ENCODE measurements at regions not wholly inside any gene's neighbourhood (a gene's known extent, or its start where the extent isn't known, plus 50 kb on each side); places are given as distances from the start of the nearest gene placed in this dataset.
"Not testable (repeated sequence)": the region's sequence is repeated elsewhere in the genome, so short reads cannot be mapped to it uniquely, and the experiment has no call there.

- DNase-seq, result no peak
Observed at GRCh38 chr21:28699186-28699585, 293.5 kb downstream of the LTN1 start.

DNA sequence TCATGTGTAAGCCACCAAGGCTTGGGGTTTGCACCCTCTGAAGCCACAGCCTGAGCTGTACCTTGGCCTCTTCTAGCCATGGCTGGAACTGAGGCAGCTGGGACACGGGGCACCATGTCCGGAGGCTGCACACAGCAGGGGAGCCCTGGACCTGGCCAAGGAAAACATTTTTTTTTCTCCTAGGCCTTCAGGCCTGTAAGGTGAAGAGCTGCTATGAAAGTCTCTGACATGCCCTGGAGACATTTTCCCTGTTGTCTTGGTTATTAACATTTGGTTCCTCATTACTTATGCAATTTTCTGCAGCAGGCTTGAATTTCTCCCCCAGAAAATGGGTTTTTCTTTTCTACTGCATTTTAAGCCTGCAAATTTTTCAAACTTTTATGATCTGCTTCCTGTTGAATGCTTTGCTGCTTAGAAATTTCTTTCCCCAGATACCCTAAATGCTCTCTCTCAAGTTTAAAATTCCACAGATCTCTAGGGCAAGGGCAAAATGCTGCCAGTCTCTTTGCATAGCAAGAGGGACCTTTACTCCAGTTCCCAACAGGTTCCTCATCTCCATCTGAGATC is 295.8 kb downstream of the LTN1 start:
- DNase-seq, result no peak

GRCh38 chr21:28693476-28693875 is 299.2 kb downstream of the LTN1 start:
- DNase-seq, result no peak

DNA sequence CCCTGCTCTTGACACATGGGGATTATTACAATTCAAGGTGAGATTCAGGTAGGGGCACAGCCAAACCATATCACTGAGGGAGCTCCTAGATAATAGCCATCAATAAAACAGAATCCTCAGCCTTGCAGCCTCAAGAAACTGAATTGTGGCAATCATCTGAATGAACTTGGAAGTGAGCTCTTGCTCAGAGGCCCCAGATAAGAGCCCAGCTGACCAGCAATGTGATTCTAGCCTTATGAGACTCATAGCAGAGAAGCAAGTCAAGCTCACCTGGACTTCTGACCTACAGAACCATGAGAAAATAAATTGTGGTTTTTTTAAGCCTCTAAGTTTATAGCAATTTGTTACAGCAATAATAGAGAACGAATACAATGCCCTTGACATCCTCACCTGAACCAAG is 302.5 kb downstream of the LTN1 start:
- no peak for DNase-seq

DNA sequence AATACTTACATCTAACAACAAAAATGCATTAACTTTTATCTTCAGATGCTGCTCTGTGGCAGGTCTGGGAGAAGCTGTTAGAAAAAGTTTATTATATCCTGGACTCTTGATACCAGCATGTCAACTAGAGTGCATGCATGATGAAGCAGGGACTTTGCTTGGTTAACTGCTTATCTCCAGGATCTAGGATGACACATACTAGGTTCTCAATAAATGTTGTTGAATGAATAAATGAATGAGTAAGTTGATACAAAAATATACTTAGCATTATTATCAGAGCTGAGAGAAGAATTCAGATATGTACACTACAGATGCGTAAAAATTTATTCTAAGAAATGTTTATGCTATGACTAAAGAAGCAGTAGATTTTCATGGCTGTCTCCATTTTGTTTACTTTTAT is 304.3 kb downstream of the LTN1 start:
- DNase-seq, result no peak

DNA sequence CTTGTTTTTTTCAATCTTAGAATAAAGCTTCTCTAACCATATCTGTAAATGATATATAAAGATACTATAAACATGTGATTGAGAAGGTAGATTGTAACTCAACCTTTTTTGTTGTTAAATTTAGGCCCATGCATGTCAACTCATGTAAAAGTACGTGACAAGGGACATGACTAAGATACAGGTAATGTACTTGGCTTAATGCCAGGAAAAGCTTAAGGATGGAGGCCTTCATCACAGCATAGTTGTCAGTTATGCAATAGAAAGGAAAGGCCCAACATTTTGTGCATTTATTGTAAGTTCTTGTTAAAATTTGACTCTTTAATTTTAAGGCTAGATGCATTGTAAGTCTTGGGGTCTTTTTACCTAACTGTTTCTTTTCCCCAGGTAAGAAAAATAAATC is 305.1 kb downstream of the LTN1 start:
- DNase-seq, result no peak

GRCh38 chr21:28683982-28684752 is 308.5 kb downstream of the LTN1 start:
- DNase-seq, result no peak

- DNase-seq, result not testable (repeated sequence)
Observed at GRCh38 chr21:28682884-28683283, 309.8 kb downstream of the LTN1 start.

- DNase-seq, result not testable (repeated sequence)
Observed at GRCh38 chr21:28677096-28677495, 315.6 kb downstream of the LTN1 start.

- no peak for DNase-seq
Observed at GRCh38 chr21:28675331-28676041, 317.2 kb downstream of the LTN1 start.

DNA sequence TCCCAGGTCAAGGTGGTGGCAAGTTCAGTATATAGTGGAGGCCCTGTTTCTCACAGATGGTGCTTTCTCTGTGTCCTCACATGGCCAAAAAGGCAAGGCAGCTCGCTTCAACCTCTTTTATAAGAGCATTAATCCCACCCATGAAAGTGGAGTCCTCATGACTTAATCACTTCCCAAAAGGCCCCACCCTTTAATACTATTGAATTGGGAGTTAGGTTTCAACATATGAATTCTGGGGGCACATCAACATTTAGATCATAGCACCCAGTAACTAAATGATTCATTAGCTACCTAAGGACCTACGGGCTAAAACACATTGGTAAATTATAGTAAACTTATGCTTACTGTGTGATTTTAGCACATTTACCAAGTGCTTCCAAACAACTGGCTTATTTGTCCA is 317.9 kb downstream of the LTN1 start:
- DNase-seq, result no peak

- no peak for DNase-seq
Observed at GRCh38 chr21:28671549-28672195, 321.0 kb downstream of the LTN1 start.

DNA sequence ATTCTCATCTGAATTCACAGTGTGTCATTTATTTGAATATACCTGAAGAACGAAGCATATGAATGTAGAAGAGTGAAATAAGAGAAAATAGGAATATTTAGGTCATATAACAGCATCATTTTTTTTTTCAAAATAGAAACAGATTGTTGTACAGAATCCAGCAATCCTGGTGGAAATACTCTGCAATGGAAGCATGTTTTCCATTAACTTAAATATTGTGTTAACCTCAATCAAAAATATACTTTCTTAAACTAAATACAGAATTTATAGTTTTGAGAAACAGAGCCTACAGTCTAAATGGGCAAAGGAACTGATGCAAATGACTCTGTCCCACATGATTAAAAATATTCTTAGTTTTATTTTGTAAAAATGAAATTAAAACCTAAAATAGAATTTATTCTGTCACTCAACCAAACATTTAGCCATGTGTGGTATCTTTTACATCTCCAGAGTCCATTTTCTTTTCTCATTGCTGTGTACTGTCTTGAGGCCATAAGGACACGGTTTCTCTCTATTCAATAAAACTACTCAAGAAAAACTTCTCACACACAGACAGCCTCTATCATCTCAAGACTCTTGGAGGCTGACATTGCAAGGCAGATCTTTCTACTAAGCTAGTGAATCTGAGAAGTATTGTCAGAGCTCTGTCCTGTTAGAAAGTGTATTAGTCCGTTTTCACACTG is 322.6 kb downstream of the LTN1 start:
- DNase-seq, result no peak

GRCh38 chr21:28669321-28669720 is 323.4 kb downstream of the LTN1 start:
- no peak for DNase-seq

DNA sequence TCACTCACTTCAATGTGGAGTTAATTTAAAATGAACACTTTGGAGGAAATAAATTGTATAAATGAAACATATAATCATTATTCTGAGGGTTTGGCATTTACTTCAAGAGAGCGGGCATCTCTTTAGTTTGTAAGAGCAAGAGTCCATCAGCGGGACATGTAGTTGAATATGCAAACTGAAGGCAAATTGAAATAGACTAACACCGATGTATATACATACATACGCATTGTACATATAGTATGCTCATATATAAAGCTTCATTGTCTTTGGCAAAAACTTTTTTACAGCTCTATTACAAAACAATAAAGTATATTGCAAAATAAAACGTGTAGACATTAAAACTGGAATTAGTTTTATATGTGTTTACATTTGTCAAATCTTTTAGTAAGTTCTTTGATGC is 328.9 kb downstream of the LTN1 start:
- DNase-seq, result no peak

DNA sequence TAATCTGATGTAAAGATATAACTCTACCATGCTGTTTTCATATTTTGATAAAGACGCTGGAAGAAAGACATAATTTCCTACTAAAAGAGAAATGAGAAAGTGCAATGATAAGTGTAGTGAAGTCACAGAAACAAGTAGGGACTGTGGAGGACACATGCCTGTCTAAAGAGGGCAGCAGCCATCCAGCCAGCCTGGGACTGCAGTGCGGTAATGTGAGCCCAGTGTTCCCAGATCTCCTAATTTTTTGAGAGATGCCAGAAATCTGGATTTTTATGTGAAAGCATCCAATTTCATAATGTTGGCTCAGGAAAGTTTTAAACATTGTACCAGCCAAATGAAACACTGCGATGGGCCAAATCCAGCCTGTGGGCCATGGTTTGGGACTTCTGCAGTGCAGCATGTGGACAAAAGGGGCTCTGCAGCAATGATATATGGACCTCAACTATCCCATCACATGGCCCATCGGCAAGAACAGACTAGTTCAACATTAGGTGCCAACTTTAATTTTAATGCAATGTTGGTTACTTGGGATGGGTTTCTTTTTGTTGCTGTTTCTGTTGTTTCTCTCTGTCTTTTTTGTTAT is 329.5 kb downstream of the LTN1 start:
- DNase-seq, result no peak

- no peak for DNase-seq
Observed at GRCh38 chr21:28657566-28657965, 335.1 kb downstream of the LTN1 start.

DNA sequence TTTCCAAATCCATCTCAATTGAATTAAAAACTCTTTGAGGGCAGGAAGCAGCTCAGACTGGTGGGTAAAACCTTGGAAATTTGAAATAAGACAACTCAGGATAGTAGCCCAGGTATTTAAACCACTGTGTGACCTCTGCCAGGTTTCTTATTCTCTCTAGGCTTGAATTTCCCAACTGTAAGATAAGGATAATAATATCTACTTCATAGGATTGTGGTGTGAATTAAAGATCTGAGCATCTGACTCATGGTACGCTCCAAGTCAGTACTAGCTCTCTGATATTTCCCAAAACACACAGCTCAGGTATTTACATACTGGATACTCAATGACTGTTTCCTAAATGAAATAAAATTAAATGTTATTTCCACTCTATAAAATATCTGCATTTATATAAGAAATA is 337.2 kb downstream of the LTN1 start:
- DNase-seq, result no peak

DNA sequence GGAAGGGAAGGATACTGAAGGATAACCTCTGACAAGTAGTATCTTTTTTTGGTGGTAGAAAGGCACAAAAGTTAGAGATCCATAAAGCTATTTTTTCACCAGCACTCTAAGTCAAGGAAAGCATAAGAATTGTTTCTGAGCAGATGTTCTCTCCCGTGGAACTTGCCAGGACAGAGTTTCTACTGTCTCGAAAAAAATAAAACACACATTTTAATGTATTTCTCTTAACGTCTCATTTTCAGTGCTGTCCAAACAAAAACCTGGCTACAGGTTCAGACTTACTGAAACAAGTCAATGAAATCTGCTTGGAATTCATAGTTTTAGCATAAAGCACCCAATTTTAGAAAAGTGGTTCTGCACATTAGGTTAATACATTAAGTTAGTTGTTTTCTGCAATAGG is 338.3 kb downstream of the LTN1 start:
- no peak for DNase-seq

- DNase-seq, result no peak
Observed at GRCh38 chr21:28644762-28645161, 347.9 kb downstream of the LTN1 start.

DNA sequence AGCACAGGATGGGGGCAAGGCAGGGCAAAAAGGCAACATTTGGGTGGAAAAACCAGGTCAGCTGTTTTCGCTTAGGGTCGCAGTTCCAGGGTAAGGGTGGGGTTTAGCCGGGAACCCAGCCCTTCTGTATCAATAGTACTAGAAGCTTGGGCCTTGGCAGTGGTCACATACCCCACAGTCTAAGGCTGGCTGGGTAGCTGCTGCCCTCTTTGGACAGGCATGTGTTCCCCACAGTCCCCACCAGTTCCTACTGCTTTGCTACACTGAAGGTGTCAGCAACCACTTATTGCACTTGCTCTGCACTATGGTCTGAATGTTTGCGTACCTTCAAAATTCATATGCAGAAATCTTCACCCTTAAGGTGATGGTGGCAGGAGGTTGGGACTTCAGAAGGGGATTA is 349.8 kb downstream of the LTN1 start:
- DNase-seq, result no peak

DNA sequence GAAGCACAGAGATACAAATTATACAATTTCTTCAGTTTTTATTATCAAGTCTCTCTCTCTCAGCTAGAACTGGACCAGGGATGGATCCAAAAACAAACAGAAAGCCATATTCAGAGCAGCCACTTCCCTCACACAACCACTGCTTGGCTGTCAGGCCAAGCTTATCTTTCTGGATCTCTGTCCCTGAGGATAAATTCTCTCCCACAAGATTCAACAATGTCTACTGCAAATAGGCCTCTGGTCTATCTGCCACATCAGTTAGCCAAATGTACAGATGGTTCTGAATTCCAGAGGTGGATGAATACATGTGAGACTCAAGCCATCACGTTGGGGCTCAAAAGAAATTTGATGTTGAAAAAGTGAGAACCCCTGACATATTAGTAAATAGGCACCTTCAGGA is 350.9 kb downstream of the LTN1 start:
- DNase-seq, result no peak

DNA sequence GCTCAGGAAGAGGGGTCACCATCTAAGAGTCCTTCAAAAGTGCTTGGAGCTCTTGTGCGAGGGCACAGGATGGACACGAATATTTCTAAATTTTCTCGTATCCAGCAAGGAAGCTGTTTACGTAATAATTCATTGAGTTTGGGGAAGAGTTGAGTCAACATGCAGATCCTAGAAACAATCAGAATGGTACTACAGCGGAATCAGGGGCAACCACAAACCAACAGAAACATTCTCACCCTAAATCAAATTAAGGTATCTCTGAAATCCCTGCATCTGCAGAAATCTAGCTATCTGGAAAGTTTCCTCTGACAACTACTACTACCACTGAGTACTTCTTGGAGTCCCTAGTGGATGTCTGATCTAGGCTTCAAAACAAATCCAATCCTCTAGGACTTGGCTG is 352.4 kb downstream of the LTN1 start:
- DNase-seq, result no peak

All from activated CD4-positive, CD25-positive, alpha-beta regulatory T cell treated with anti-CD3 and anti-CD28 coated beads, Interleukin-2, amount 50 U/mL, for 72 hours (primary cell).